ENCODE measurements at regions not wholly inside any gene's neighbourhood (a gene's known extent, or its start where the extent isn't known, plus 50 kb on each side); places are given as distances from the start of the nearest gene placed in this dataset.

DNA sequence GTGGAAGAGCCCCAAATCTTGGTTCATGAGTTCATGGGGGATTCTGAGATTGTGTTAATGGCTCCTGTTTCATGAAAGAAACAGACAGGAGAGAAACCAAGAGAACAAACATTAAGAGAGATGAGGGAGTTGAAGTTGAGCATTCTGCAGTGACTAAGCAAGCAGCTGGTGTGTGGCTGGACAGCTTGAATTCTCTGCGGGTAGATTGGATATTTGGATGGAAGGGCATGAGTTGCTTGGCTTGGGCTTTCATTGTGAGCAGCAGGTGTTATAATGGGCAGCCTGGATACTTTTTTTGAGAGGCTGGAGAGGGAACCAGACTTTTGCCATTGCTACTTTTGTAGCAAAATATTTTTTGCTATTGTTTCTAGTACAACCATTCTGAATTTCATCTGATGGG is 346.8 kb upstream of the SATB1 start:
- BruUV-seq (replicated peaks): no TSS peak
- Histone ChIP-seq H3K4me2 (ENCODE audit: low read depth, low read length) (no peak overlapping the region), H2AK9ac (replicated peaks; ENCODE audit: low read depth, low read length, poor library complexity) (no peak overlapping the region), H3K4me3 (ENCODE audit: insufficient read depth, low read depth, low read length) (no peak overlapping the region), H2BK5ac (ENCODE audit: low read depth, low read length, poor library complexity, severe bottlenecking) (no peak overlapping the region), H3K4me1 (ENCODE audit: control insufficient read depth, insufficient read depth, low read length) (no peaks in the 10 kb centered on the region), H3K56ac (ENCODE audit: extremely low read depth, insufficient read depth, low read length) (no peak overlapping the region), H3K14ac (replicated peaks; ENCODE audit: low read depth, low read length) (no peak overlapping the region), H3K9me3 (ENCODE audit: control insufficient read depth, insufficient read depth, low read length) (peaks cover 12% of the 10 kb centered on the region), H3K9me1 (ENCODE audit: insufficient read depth, low read length) (no peaks in the 10 kb centered on the region), H3K27me3 (ENCODE audit: control insufficient read depth, insufficient read depth, low read length) (no peaks in the 10 kb centered on the region), H3K27ac (ENCODE audit: insufficient read depth, low read length) (no peak overlapping the region), H4K5ac (ENCODE audit: low read depth, low read length) (no peak overlapping the region), H4K91ac (ENCODE audit: insufficient read depth, low read depth, low read length) (no peak overlapping the region), H4K8ac (ENCODE audit: low read depth in 2 of 2, low read length in 2 of 2) (no peak overlapping the region), H2AFZ (replicated peaks; ENCODE audit: low read length, poor library complexity) (no peak overlapping the region), H2BK120ac (ENCODE audit: low read depth, low read length) (no peak overlapping the region), H3K79me1 (ENCODE audit: low read depth in 1 of 2, low read length in 2 of 2) (no peaks in the 10 kb centered on the region), H3K9ac (ENCODE audit: low read depth, low read length) (no peak overlapping the region), H2BK20ac (ENCODE audit: low read depth, low read length) (no peak overlapping the region), H2BK15ac (ENCODE audit: low read depth, low read length) (no peak overlapping the region), H3K23ac (ENCODE audit: low read depth, low read length) (no peak overlapping the region), H2AK5ac (ENCODE audit: low read depth, low read length) (no peak overlapping the region), H3K18ac (ENCODE audit: low read depth, low read length) (no peak overlapping the region), H3K4ac (ENCODE audit: low read depth, low read length) (no peak overlapping the region), H4K20me1 (ENCODE audit: insufficient read depth, low read length) (no peaks in the 10 kb centered on the region), H3K36me3 (ENCODE audit: control insufficient read depth, insufficient read depth, low read length) (no peaks in the 10 kb centered on the region)
- no peak for TF ChIP-seq BHLHE40 (IDR thresholded peaks at IDR 0.05; ENCODE audit: low read depth, low read length)
- TF ChIP-seq NFE2L2 (IDR thresholded peaks at IDR 0.05; ENCODE audit: low read depth, low read length): no peak
- TF ChIP-seq MXI1 (IDR thresholded peaks at IDR 0.05; ENCODE audit: borderline replicate concordance, low read depth, low read length): no peak
- TF ChIP-seq MAZ (IDR thresholded peaks at IDR 0.05; ENCODE audit: borderline replicate concordance, low read depth, low read length): no peak
- TF ChIP-seq POLR2A (IDR thresholded peaks at IDR 0.05; ENCODE audit: low read depth, low read length): no peak
- no peak for TF ChIP-seq SMC3 (IDR thresholded peaks at IDR 0.05; ENCODE audit: low read depth, low read length)
- no peak for TF ChIP-seq FOS (IDR thresholded peaks at IDR 0.05; ENCODE audit: low read depth, low read length)
- TF ChIP-seq CHD1 (IDR thresholded peaks at IDR 0.05; ENCODE audit: low read depth, low read length): no peak
- TF ChIP-seq, protein P1, sequence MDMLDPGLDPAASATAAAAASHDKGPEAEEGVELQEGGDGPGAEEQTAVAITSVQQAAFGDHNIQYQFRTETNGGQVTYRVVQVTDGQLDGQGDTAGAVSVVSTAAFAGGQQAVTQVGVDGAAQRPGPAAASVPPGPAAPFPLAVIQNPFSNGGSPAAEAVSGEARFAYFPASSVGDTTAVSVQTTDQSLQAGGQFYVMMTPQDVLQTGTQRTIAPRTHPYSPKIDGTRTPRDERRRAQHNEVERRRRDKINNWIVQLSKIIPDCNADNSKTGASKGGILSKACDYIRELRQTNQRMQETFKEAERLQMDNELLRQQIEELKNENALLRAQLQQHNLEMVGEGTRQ (IDR thresholded peaks at IDR 0.05; ENCODE audit: low read depth, low read length): no peak
- no peak for TF ChIP-seq RCOR1 (IDR thresholded peaks at IDR 0.05; ENCODE audit: insufficient replicate concordance, low read length)
- TF ChIP-seq RAD21 (IDR thresholded peaks at IDR 0.05; ENCODE audit: low read length): no peak
- no peak for TF ChIP-seq CEBPB (IDR thresholded peaks at IDR 0.05; ENCODE audit: low read depth, low read length)
- no peak for TF ChIP-seq RFX5 (IDR thresholded peaks at IDR 0.05; ENCODE audit: low read depth, low read length)
- no peak for TF ChIP-seq MAFK (IDR thresholded peaks at IDR 0.05; ENCODE audit: low read depth, low read length)
- TF ChIP-seq ELK1 (IDR thresholded peaks at IDR 0.05; ENCODE audit: borderline replicate concordance, low read depth, low read length): no peak
- in situ Hi-C loops (cut with MboI; ENCODE audit: low sequenced_read_pairs): no loop called here
- dilution Hi-C loops (cut with HindIII; ENCODE audit: low sequenced_read_pairs, unreplicated experiment): no loop called here
- ChIA-PET POLR2A (ENCODE audit: unreplicated experiment) (no interaction called here), CTCF (no interaction called here)
- intact Hi-C loops (cut with micrococcal nuclease): no loop called here
- no peak for ATAC-seq (ENCODE audit: low read depth)
- no peak for DNase-seq
- WGBS, 2 experiments (ENCODE audit: extremely low coverage in 2 of 2, insufficient read length in 1 of 2): no CpG with 5 or more reads among the region's 1 CpG
